ENCODE measurements at regions not wholly inside any gene's neighbourhood (a gene's known extent, or its start where the extent isn't known, plus 50 kb on each side); places are given as distances from the start of the nearest gene placed in this dataset.

DNA sequence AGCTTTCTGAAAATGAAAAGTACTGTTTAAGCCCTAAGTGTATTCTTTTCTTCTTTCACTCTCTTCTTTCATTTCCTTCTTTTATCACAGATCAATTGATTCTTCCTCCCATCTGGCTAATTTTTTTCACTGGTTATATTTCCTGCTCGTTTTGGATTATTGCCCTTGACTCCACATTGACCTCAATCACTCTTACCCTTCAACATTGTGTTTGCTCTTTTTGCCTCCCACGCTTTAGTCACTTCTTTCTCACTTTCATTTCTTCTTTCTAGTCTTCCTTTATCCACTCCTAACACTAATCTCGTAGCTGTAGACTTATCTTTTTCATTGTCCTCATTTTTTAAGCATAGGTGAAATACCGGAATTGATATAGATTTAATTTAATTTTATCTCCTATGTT is 320.3 kb upstream of the VRK2 start:
- TF ChIP-seq, protein P1, sequence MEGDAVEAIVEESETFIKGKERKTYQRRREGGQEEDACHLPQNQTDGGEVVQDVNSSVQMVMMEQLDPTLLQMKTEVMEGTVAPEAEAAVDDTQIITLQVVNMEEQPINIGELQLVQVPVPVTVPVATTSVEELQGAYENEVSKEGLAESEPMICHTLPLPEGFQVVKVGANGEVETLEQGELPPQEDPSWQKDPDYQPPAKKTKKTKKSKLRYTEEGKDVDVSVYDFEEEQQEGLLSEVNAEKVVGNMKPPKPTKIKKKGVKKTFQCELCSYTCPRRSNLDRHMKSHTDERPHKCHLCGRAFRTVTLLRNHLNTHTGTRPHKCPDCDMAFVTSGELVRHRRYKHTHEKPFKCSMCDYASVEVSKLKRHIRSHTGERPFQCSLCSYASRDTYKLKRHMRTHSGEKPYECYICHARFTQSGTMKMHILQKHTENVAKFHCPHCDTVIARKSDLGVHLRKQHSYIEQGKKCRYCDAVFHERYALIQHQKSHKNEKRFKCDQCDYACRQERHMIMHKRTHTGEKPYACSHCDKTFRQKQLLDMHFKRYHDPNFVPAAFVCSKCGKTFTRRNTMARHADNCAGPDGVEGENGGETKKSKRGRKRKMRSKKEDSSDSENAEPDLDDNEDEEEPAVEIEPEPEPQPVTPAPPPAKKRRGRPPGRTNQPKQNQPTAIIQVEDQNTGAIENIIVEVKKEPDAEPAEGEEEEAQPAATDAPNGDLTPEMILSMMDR (IDR thresholded peaks at IDR 0.05; ENCODE audit: low read depth, low read length): no peak
- TF ChIP-seq, protein P2, sequence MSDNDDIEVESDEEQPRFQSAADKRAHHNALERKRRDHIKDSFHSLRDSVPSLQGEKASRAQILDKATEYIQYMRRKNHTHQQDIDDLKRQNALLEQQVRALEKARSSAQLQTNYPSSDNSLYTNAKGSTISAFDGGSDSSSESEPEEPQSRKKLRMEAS (IDR thresholded peaks at IDR 0.05; ENCODE audit: low read depth, low read length): no peak
- no peak for TF ChIP-seq POLR2A (IDR thresholded peaks at IDR 0.05; ENCODE audit: extremely low read depth, insufficient read length)
- TF ChIP-seq MYC (IDR thresholded peaks at IDR 0.05; ENCODE audit: low read depth, low read length): no peak

All from NB4 (cell line).